ENCODE measurements at regions not wholly inside any gene's neighbourhood (a gene's known extent, or its start where the extent isn't known, plus 50 kb on each side); places are given as distances from the start of the nearest gene placed in this dataset.
"Not testable (repeated sequence)": the region's sequence is repeated elsewhere in the genome, so short reads cannot be mapped to it uniquely, and the experiment has no call there.

DNA sequence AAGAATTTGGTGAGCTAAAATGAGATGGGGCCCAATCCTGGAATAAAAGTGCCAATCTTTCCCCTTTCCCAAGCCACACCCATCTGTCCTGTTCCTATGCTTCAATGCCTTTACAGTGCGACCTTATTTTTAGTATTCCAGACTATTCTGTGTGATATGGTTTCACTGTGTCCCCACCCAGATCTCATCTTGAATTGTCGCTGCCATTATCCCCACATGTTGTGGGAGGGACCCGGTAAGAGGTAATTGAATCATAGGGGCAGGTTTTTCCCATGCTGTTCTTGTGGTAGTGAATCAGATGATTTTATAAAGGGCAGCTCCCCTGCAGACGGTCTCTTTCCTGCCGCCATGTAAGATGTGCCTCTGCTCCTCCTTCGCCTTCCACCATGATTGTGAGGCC is 129.3 kb upstream of the KIF26B start:
- Histone ChIP-seq H3K36me3 (replicated peaks; ENCODE audit: control insufficient read depth, insufficient read depth, low read length) (no peaks in the 10 kb centered on the region), H3K4me3 (ENCODE audit: insufficient read depth, low read depth, low read length) (no peak overlapping the region), H3K27me3 (ENCODE audit: control insufficient read depth, insufficient read depth, low read length) (no peaks in the 10 kb centered on the region)
- no peak for DNase-seq

GRCh38 chr1:245023222-245023621 is 131.6 kb upstream of the KIF26B start:
- H3K4me3 ChIP-seq (ENCODE audit: insufficient read depth, low read depth, low read length): no peak overlapping the region
- H3K27me3 ChIP-seq (ENCODE audit: control insufficient read depth, insufficient read depth, low read length): no peaks in the 10 kb centered on the region
- no peak for DNase-seq
- no peaks in the 10 kb centered on the region for H3K36me3 ChIP-seq (replicated peaks; ENCODE audit: control insufficient read depth, insufficient read depth, low read length)

DNA sequence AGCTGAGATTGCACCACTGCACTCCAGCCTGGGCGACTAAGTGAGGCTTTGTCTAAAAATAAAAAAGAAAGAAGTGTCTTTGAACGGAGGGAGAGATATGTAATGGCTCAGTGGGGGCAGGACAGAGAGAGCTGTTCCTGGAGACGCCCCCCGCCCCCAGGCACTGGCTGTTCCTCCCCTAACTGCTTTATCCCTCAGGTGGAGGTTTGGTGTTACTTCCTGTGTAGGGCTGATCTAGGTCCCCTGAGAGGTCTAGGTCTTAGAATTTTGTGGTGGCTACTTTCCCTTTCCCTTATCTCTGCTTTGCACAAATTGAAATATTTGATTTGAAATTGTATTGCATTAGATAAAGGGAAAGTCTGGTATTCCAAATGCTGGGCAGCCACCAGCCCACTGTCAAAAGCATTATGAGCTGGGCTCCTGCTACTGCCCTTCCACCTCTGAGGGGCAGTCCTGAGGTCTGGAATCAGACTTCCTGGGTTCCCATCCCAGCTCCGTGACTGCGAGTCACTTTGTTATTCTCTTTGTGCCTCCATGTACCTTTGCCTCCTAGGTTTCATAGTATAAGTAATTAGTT is 134.8 kb upstream of the KIF26B start:
- H3K27me3 ChIP-seq (ENCODE audit: control insufficient read depth, insufficient read depth, low read length): no peaks in the 10 kb centered on the region
- no peak for DNase-seq
- no peak overlapping the region for H3K4me3 ChIP-seq (ENCODE audit: insufficient read depth, low read depth, low read length)
- H3K36me3 ChIP-seq (replicated peaks; ENCODE audit: control insufficient read depth, insufficient read depth, low read length): no peaks in the 10 kb centered on the region

- no peak for DNase-seq
- H3K36me3 ChIP-seq (replicated peaks; ENCODE audit: control insufficient read depth, insufficient read depth, low read length): no peaks in the 10 kb centered on the region
- no peak overlapping the region for H3K4me3 ChIP-seq (ENCODE audit: insufficient read depth, low read depth, low read length)
- H3K27me3 ChIP-seq (ENCODE audit: control insufficient read depth, insufficient read depth, low read length): no peaks in the 10 kb centered on the region
Observed at GRCh38 chr1:245016700-245017099, 138.1 kb upstream of the KIF26B start.

DNA sequence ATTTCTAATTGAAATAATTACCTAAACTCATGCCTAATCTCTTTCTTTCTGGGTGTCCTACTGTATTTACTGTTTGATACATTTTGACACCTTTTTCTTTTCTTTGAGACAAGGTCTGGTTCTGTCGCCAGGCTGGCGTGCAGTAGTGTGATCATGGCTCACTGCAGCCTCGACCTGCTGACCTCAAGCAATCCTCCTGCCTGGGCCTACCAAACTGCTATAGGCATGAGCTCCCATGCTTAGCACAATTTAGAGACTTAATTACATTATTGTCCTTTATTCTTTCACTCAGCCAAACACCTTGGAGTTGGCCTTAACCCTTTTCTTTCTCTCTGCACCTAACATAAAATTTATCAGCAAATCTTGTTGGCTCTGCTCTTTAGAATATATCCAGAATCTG is 139.8 kb upstream of the KIF26B start:
- Histone ChIP-seq H3K4me3 (ENCODE audit: insufficient read depth, low read depth, low read length) (no peak overlapping the region), H3K36me3 (replicated peaks; ENCODE audit: control insufficient read depth, insufficient read depth, low read length) (no peaks in the 10 kb centered on the region), H3K27me3 (ENCODE audit: control insufficient read depth, insufficient read depth, low read length) (no peaks in the 10 kb centered on the region)
- no peak for DNase-seq

DNA sequence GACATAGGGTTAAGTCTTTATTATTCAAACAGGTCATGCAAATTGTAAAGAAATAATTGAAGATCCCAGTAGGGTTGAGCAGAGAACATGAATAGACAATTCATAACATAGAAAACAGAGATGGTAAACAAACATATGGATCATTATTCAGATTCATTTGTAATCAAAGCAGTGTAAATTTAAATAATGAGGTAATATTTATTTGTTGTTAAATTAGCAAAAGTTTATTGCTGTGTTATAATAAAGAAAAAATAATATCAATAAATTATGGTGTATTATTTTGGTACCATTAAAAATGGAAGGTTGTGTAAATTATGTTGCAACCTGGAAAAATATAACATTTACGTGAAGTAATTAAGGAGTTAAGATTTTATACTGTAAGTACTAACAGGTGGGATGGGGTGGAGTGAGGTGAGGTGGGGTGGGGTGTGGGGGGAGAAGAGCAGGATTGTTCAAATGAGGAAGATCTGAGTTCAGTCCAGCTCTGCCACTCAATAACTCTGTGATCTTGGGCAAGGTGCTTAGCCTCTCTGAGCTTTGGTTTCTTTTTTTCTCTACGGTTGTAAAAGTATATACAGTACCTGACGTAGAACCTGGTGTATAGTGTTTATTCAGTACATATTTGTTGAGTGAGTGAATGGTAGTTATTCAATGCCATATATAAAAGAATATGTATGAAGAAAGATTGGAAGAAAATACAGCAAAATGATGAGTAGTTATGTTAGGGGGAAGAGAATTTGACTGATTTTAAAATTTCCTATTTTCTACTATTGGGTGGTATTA is 140.3 kb upstream of the KIF26B start:
- no peaks in the 10 kb centered on the region for H3K36me3 ChIP-seq (replicated peaks; ENCODE audit: control insufficient read depth, insufficient read depth, low read length)
- no peak for DNase-seq
- H3K27me3 ChIP-seq (ENCODE audit: control insufficient read depth, insufficient read depth, low read length): no peaks in the 10 kb centered on the region
- H3K4me3 ChIP-seq (ENCODE audit: insufficient read depth, low read depth, low read length): no peak overlapping the region

- Histone ChIP-seq H3K36me3 (replicated peaks; ENCODE audit: control insufficient read depth, insufficient read depth, low read length) (no peaks in the 10 kb centered on the region), H3K4me3 (ENCODE audit: insufficient read depth, low read depth, low read length) (no peak overlapping the region), H3K27me3 (ENCODE audit: control insufficient read depth, insufficient read depth, low read length) (no peaks in the 10 kb centered on the region)
- no peak for DNase-seq
Observed at GRCh38 chr1:245010018-245010614, 144.7 kb upstream of the KIF26B start.

DNA sequence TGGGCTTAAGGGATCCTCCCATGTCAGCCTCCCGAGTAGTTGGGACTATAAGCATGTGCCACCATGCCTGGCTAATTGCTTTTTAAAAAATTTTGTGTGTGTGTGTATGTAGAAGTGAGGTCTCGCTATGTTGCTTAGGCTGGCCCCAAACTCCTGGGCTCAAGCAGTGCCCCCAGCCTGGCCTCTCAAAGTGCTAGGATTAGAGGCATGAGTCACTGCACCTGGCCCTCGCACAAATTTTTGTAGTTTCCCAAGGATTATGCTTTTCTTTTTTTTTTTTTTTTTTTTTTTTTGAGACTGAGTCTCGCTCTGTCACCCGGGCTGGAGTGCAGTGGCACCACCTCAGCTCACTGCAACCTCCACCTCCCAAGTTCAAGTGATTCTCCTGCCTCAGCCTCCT is 144.4 kb upstream of the HNRNPU start:
- no peak for DNase-seq
- Histone ChIP-seq H3K4me3 (ENCODE audit: insufficient read depth, low read depth, low read length) (no peak overlapping the region), H3K27me3 (ENCODE audit: control insufficient read depth, insufficient read depth, low read length) (no peaks in the 10 kb centered on the region), H3K36me3 (replicated peaks; ENCODE audit: control insufficient read depth, insufficient read depth, low read length) (no peaks in the 10 kb centered on the region)

DNA sequence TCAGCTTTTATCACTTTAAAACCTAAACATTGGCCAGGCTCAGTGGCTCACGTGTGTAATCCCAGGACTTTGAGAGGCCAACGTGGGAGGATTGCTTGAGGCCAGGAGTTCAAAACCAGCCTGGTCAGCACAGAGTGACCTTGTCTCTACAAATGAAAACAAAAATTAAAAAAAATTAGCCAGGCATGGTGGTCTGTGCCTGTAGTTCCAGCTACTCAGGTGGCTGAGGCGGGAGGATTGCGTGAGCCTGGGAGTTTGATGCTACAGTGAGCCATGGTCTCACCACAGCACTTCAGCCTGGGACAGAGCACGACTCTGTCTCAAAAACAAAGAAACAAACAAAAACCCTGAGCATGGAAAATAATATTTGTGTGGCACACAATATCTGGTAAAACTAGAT is 143.5 kb upstream of the HNRNPU start:
- DNase-seq: no peak
- Histone ChIP-seq H3K36me3 (replicated peaks; ENCODE audit: control insufficient read depth, insufficient read depth, low read length) (no peaks in the 10 kb centered on the region), H3K27me3 (ENCODE audit: control insufficient read depth, insufficient read depth, low read length) (no peaks in the 10 kb centered on the region), H3K4me3 (ENCODE audit: insufficient read depth, low read depth, low read length) (no peak overlapping the region)

DNA sequence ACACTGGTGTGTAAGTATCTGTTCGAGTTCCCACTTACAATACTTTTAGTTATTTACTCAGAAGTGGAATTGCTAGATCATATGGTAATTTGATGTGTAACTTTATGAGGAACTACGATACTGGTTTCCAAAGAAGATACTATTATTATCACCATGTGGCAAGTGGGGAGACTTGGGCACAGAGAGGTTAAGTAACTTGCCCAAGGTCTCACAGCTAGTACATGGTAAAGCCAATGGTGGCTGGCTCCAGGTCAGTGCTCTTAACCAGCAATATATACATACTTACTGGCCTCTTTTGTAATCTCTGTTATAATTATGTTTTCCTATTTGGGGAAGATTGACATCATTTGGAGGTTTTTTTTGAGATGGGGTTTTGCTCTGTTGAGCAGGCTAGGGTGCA is 138.9 kb upstream of the HNRNPU start:
- DNase-seq: no peak
- H3K4me3 ChIP-seq (ENCODE audit: insufficient read depth, low read depth, low read length): no peak overlapping the region
- H3K27me3 ChIP-seq (ENCODE audit: control insufficient read depth, insufficient read depth, low read length): no peaks in the 10 kb centered on the region
- no peaks in the 10 kb centered on the region for H3K36me3 ChIP-seq (replicated peaks; ENCODE audit: control insufficient read depth, insufficient read depth, low read length)

DNA sequence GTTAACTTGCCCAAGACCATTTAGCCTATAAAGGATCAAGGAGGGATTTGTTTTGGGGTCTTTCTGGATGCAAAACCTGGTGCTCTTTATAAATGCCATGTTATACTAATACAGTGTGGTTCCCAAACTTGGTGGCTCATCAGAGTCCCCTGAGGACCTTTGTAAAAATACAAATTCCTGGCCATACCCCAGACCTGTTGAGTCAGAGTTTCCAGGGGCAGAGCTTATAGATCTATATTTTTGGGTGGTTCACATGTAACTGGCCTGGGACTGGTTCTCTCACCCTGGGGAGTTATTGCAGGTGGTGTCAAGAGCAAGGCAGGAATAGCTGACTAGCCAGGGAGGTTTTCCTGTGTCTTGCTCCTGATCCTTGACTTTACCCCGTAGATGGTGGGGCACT is 136.9 kb upstream of the HNRNPU start:
- H3K36me3 ChIP-seq (replicated peaks; ENCODE audit: control insufficient read depth, insufficient read depth, low read length): no peaks in the 10 kb centered on the region
- DNase-seq: no peak
- no peaks in the 10 kb centered on the region for H3K27me3 ChIP-seq (ENCODE audit: control insufficient read depth, insufficient read depth, low read length)
- no peak overlapping the region for H3K4me3 ChIP-seq (ENCODE audit: insufficient read depth, low read depth, low read length)

GRCh38 chr1:245000872-245001188 is 136.5 kb upstream of the HNRNPU start:
- no peak for DNase-seq
- H3K27me3 ChIP-seq (ENCODE audit: control insufficient read depth, insufficient read depth, low read length): no peaks in the 10 kb centered on the region
- no peaks in the 10 kb centered on the region for H3K36me3 ChIP-seq (replicated peaks; ENCODE audit: control insufficient read depth, insufficient read depth, low read length)
- no peak overlapping the region for H3K4me3 ChIP-seq (ENCODE audit: insufficient read depth, low read depth, low read length)

- H3K36me3 ChIP-seq (replicated peaks; ENCODE audit: control insufficient read depth, insufficient read depth, low read length); H3K27me3 ChIP-seq (ENCODE audit: control insufficient read depth, insufficient read depth, low read length); DNase-seq: not testable (repeated sequence)
Observed at GRCh38 chr1:244999644-245000043, 135.3 kb upstream of the HNRNPU start.

DNA sequence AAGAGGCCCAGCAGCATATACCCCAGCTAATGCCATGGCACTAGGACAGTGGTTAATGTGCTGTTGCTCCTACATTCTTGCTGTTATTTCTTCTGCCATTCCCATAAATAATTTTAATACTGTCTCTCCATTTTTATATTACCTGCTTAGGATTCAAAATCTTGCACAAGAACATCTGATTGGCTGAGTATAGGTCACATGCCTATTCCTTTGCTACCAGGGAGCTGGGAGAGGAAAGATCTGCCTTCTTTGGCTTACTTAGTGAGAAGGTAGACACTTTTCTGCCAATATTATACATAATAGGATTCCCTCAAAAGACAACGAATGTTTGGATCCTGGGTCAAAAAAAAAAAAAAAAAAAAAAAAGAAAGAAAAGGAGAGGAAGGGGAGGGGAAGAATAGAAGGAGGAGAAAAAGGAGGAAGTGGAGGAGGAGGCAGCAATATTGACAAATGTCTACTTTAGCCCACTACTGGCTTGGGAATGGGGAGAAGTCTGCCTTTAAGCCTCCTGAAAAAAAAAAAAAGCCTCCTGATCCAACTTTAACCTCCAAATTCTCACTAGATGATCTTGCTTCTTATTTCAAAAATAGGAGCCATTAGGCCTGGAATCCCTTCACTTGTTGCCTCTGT is 134.5 kb upstream of the HNRNPU start:
- no peak overlapping the region for H3K4me3 ChIP-seq (ENCODE audit: insufficient read depth, low read depth, low read length)
- H3K36me3 ChIP-seq (replicated peaks; ENCODE audit: control insufficient read depth, insufficient read depth, low read length): no peaks in the 10 kb centered on the region
- DNase-seq: no peak
- H3K27me3 ChIP-seq (ENCODE audit: control insufficient read depth, insufficient read depth, low read length): no peaks in the 10 kb centered on the region

More at GRCh38 chr1:244999644-245000043, 135.3 kb upstream of the HNRNPU start:
- H3K4me3 ChIP-seq (ENCODE audit: insufficient read depth, low read depth, low read length): not testable (repeated sequence)

All from H7 (cell line).